HG02973 (cell line): ENCODE measurements at regions not wholly inside any gene's neighbourhood (a gene's known extent, or its start where the extent isn't known, plus 50 kb on each side); places are given as distances from the start of the nearest gene placed in this dataset.
"Not testable (repeated sequence)": the region's sequence is repeated elsewhere in the genome, so short reads cannot be mapped to it uniquely, and the experiment has no call there.

Source experiments
- ATAC-seq: cut with Tn5 transposase; IDR thresholded peaks from one replicate; pipeline ENCODE4 v1.9.1; 2021; ENCODE audit warnings: moderate library complexity; ENCODE audit not compliant: unreplicated experiment

GRCh38 chr11:130671801-130672700 is 223.6 kb downstream of the ADAMTS15 start:
- ATAC-seq: no peak

- no peak for ATAC-seq
Observed at GRCh38 chr11:130672911-130673310, 224.5 kb downstream of the ADAMTS15 start.

- no peak for ATAC-seq
Observed at GRCh38 chr11:130673698-130674097, 225.3 kb downstream of the ADAMTS15 start.

- ATAC-seq: no peak
Observed at GRCh38 chr11:130674686-130675308, 226.4 kb downstream of the ADAMTS15 start.

GRCh38 chr11:130675371-130675821 is 227.0 kb downstream of the ADAMTS15 start:
- no peak for ATAC-seq

GRCh38 chr11:130675917-130676316 is 227.5 kb downstream of the ADAMTS15 start:
- no peak for ATAC-seq

- no peak for ATAC-seq
Observed at GRCh38 chr11:130677486-130678153, 229.2 kb downstream of the ADAMTS15 start.

GRCh38 chr11:130679247-130679646 is 230.8 kb downstream of the ADAMTS15 start:
- no peak for ATAC-seq

- not testable (repeated sequence) for ATAC-seq
Observed at GRCh38 chr11:130682471-130682870, 233.8 kb downstream of the SNX19 start.

GRCh38 chr11:130689222-130689908 is 226.9 kb downstream of the SNX19 start:
- ATAC-seq: no peak

GRCh38 chr11:130691581-130691980 is 224.7 kb downstream of the SNX19 start:
- no peak for ATAC-seq

GRCh38 chr11:130692220-130692619 is 224.1 kb downstream of the SNX19 start:
- ATAC-seq: no peak

- no peak for ATAC-seq
Observed at GRCh38 chr11:130693543-130693942, 222.7 kb downstream of the SNX19 start.

GRCh38 chr11:130694488-130695045 is 221.7 kb downstream of the SNX19 start:
- ATAC-seq: no peak

- no peak for ATAC-seq
Observed at GRCh38 chr11:130698174-130698573, 218.1 kb downstream of the SNX19 start.

- ATAC-seq: no peak
Observed at GRCh38 chr11:130699561-130699960, 216.7 kb downstream of the SNX19 start.

- no peak for ATAC-seq
Observed at GRCh38 chr11:130700092-130700491, 216.2 kb downstream of the SNX19 start.

- no peak for ATAC-seq
Observed at GRCh38 chr11:130703489-130704190, 212.6 kb downstream of the SNX19 start.

GRCh38 chr11:130705670-130706421 is 210.4 kb downstream of the SNX19 start:
- no peak for ATAC-seq
